ENCODE measurements at regions not wholly inside any gene's neighbourhood (a gene's known extent, or its start where the extent isn't known, plus 50 kb on each side); places are given as distances from the start of the nearest gene placed in this dataset.

- TF ChIP-seq CTCF (IDR thresholded peaks at IDR 0.05; ENCODE audit: low read depth, low read length, missing input control) (no peak), MAX (IDR thresholded peaks at IDR 0.05) (no peak), YY1 (IDR thresholded peaks at IDR 0.05) (no peak), SP1 (IDR thresholded peaks at IDR 0.05) (no peak), TAF1 (conservative IDR thresholded peaks at IDR 0.05) (no peak), REST (IDR thresholded peaks at IDR 0.05) (no peak), ATF3 (IDR thresholded peaks at IDR 0.05) (no peak), FOXA1 (IDR thresholded peaks at IDR 0.05) (no peak)
Measured at GRCh38 chr6:168883410-168884049, 370.1 kb downstream of the THBS2 start.

All from liver (tissue), 3 donors.